WTC11 (cell line): ENCODE measurements at regions not wholly inside any gene's neighbourhood (a gene's known extent, or its start where the extent isn't known, plus 50 kb on each side); places are given as distances from the start of the nearest gene placed in this dataset.

Experiments used
- ATAC-seq: fragments of 200-7000 bp; cut with Tn5 transposase; 2 replicates; pipeline ENCODE4 v1.10.0; 2021; ENCODE audit warnings: mild to moderate bottlenecking, moderate library complexity
- CTCF ChIA-PET: fragments of 300-600 bp; sonication (Branson Sonifier 250); formaldehyde crosslinking; loops from one replicate; lab custom pipeline; 2021; ENCODE audit warnings: antibody characterized with exemption; lab: Charles Lee
- POLR2A ChIA-PET: fragments of 350-600 bp; sonication (Branson Sonifier 250); formaldehyde crosslinking; loops from one replicate; lab custom pipeline; 2021; ENCODE audit warnings: antibody characterized with exemption; lab: Charles Lee
- DNase-seq: peaks from one replicate; pipeline ENCODE4 v3.0.0; 2021; ENCODE audit warnings: low spot score
- H3K27ac Mint-ChIP-seq: 2 replicates; pipeline ENCODE4 v1.8.0; 2021; ENCODE audit warnings: mixed read lengths
- H3K27me3 Mint-ChIP-seq: 2 replicates; pipeline ENCODE4 v1.8.0; 2021; ENCODE audit warnings: low read depth, mild to moderate bottlenecking, moderate library complexity, mixed read lengths
- H3K36me3 Mint-ChIP-seq: 2 replicates; pipeline ENCODE4 v1.8.0; 2021; ENCODE audit warnings: mixed read lengths
- H3K4me1 Mint-ChIP-seq: 2 replicates; pipeline ENCODE4 v1.8.0; 2022; ENCODE audit warnings: mixed read lengths
- H3K4me3 Mint-ChIP-seq: 2 replicates; pipeline ENCODE4 v1.8.0; 2021; ENCODE audit warnings: mild to moderate bottlenecking, moderate library complexity, mixed read lengths
- H3K9me3 Mint-ChIP-seq: 2 replicates; pipeline ENCODE4 v1.8.0; 2021; ENCODE audit warnings: mixed read lengths
- ESRRA ChIP-seq: sonication (generic); formaldehyde crosslinking; IDR thresholded peaks from 2 replicates; pipeline ENCODE4 v1.8.1; 2022; ENCODE audit warnings: mild to moderate bottlenecking, missing genetic modification reagents, borderline replicate concordance
- FOXK1 ChIP-seq: sonication (generic); formaldehyde crosslinking; IDR thresholded peaks from 2 replicates; pipeline ENCODE4 v1.8.0; 2022; ENCODE audit warnings: mild to moderate bottlenecking, moderate library complexity, missing genetic modification reagents
- JUN ChIP-seq: sonication (generic); formaldehyde crosslinking; IDR thresholded peaks from 2 replicates; pipeline ENCODE4 v1.8.0; 2023; ENCODE audit warnings: mild to moderate bottlenecking, missing genetic modification reagents
- NFATC4 ChIP-seq: fragments of 250-450 bp; sonication (Bioruptor Pico); IDR thresholded peaks from 2 replicates; pipeline ENCODE4 v1.9.0; 2021; ENCODE audit warnings: mild to moderate bottlenecking
- NFE2L1 ChIP-seq: sonication (generic); formaldehyde crosslinking; IDR thresholded peaks from 2 replicates; pipeline ENCODE4 v1.8.1; 2023; ENCODE audit warnings: missing genetic modification reagents
- NFYB ChIP-seq: sonication (generic); formaldehyde crosslinking; conservative IDR thresholded peaks from 2 replicates; pipeline ENCODE4 v1.8.0; 2022; ENCODE audit warnings: low read depth, missing genetic modification reagents
- PRRX2 ChIP-seq: fragments of 250-450 bp; sonication (Bioruptor Pico); IDR thresholded peaks from 2 replicates; pipeline ENCODE4 v1.8.0; 2021; ENCODE audit warnings: mild to moderate bottlenecking
- RORB ChIP-seq: fragments of 250-450 bp; sonication (Bioruptor Pico); IDR thresholded peaks from 2 replicates; pipeline ENCODE4 v1.9.0; 2021; ENCODE audit warnings: mild to moderate bottlenecking
- TCF7 ChIP-seq: sonication (generic); formaldehyde crosslinking; IDR thresholded peaks from 2 replicates; pipeline ENCODE4 v1.8.0; 2022; ENCODE audit warnings: mild to moderate bottlenecking, low read depth, missing genetic modification reagents, moderate library complexity
- TEAD1 ChIP-seq: sonication (generic); formaldehyde crosslinking; IDR thresholded peaks from 2 replicates; pipeline ENCODE4 v1.8.0; 2022; ENCODE audit warnings: mild to moderate bottlenecking, missing genetic modification reagents
- ZNF423 ChIP-seq: fragments of 250-450 bp; sonication (Bioruptor Pico); IDR thresholded peaks from 2 replicates; pipeline ENCODE4 v2.1.2; 2022; ENCODE audit warnings: mild to moderate bottlenecking, moderate library complexity
- TF ChIP-seq, protein P1 (sequence below): fragments of 250-450 bp; sonication (Bioruptor Pico); IDR thresholded peaks from 2 replicates; pipeline ENCODE4 v2.1.2; 2022; ENCODE audit warnings: mild to moderate bottlenecking, moderate library complexity
- TF ChIP-seq, protein P2 (sequence below): sonication (generic); formaldehyde crosslinking; IDR thresholded peaks from 2 replicates; pipeline ENCODE4 v1.8.1; 2022; ENCODE audit warnings: mild to moderate bottlenecking, moderate library complexity, missing genetic modification reagents
- TF ChIP-seq, protein P3 (sequence below): sonication (generic); formaldehyde crosslinking; IDR thresholded peaks from 2 replicates; pipeline ENCODE4 v1.8.0; 2022; ENCODE audit warnings: mild to moderate bottlenecking, missing genetic modification reagents
- TF ChIP-seq, protein P4 (sequence below): sonication (generic); formaldehyde crosslinking; conservative IDR thresholded peaks from 2 replicates; pipeline ENCODE4 v1.8.1; 2023; ENCODE audit warnings: mild to moderate bottlenecking, low read depth, missing genetic modification reagents, moderate library complexity
- TF ChIP-seq, protein P5 (sequence below): fragments of 250-450 bp; sonication (Bioruptor Pico); IDR thresholded peaks from 2 replicates; pipeline ENCODE4 v1.9.0; 2021; ENCODE audit warnings: mild to moderate bottlenecking, borderline replicate concordance
- TF ChIP-seq, protein P6 (sequence below): sonication (generic); formaldehyde crosslinking; IDR thresholded peaks from 2 replicates; pipeline ENCODE4 v1.8.1; 2023; ENCODE audit warnings: mild to moderate bottlenecking, missing genetic modification reagents

DNA sequence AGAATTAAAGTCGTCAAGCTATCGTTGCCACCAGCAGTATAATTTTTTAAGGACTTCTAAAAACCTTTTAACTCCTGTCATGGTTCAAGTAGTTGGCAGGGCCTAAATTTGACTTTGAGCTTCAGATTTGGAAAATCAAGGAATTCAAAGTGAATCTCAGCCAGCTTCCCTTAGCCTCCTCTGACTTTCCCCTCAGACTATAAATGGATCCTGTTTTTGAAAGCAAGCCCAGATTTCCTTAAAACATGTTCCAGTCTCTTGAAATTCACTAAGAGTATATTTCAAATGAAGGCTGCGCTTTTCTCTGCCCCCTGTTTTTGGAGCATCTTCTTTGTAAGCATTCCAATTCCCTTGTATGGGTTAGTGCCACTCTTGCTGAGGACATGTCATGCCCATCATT is 101.8 kb upstream of the CDH8 start:
- Mint-ChIP-seq H3K4me3 (no peak overlapping the region), H3K27ac (no peak overlapping the region), H3K4me1 (no peaks in the 10 kb centered on the region), H3K36me3 (peaks cover 15% of the 10 kb centered on the region), H3K27me3 (no peaks in the 10 kb centered on the region), H3K9me3 (peaks cover 21% of the 10 kb centered on the region)
- no peak for DNase-seq
- ATAC-seq, result no peak
- POLR2A ChIA-PET, result no interaction called here
- CTCF ChIA-PET, result no interaction called here
- TF ChIP-seq FOXK1 (CRISPR knock-in tag) (no peak), TEAD1 (no peak), TCF7 (CRISPR knock-in tag) (no peak), JUN (no peak)
- TF ChIP-seq, protein P1, sequence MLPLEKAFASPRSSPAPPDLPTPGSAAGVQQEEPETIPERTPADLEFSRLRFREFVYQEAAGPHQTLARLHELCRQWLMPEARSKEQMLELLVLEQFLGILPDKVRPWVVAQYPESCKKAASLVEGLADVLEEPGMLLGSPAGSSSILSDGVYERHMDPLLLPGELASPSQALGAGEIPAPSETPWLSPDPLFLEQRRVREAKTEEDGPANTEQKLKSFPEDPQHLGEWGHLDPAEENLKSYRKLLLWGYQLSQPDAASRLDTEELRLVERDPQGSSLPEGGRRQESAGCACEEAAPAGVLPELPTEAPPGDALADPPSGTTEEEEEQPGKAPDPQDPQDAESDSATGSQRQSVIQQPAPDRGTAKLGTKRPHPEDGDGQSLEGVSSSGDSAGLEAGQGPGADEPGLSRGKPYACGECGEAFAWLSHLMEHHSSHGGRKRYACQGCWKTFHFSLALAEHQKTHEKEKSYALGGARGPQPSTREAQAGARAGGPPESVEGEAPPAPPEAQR, result no peak

DNA sequence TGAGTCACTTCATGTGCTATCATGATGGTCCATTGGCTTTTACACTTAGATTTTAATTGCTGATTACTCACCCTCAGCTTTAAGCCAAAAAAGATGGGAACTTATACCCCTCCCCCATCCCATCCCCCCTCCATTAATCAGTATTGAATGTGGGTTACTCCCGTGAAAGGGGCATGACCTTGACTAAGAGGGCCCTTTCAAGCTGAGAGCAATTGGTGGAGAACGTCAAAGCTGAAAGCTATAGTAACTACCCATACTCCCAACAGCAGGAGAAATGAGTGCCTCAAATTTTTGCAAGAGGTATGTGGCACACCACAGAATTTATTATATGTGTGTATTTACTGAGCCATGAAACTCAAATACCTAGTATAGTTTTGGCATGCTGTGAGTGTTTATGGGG is 99.7 kb upstream of the CDH8 start:
- POLR2A ChIA-PET, result no interaction called here
- ATAC-seq (no peak), DNase-seq (no peak)
- no peak for TF ChIP-seq RORB (CRISPR knock-in tag)
- TF ChIP-seq, protein P2, sequence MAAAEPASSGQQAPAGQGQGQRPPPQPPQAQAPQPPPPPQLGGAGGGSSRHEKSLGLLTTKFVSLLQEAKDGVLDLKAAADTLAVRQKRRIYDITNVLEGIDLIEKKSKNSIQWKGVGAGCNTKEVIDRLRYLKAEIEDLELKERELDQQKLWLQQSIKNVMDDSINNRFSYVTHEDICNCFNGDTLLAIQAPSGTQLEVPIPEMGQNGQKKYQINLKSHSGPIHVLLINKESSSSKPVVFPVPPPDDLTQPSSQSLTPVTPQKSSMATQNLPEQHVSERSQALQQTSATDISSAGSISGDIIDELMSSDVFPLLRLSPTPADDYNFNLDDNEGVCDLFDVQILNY (CRISPR knock-in tag), result no peak
- TF ChIP-seq, protein P3, sequence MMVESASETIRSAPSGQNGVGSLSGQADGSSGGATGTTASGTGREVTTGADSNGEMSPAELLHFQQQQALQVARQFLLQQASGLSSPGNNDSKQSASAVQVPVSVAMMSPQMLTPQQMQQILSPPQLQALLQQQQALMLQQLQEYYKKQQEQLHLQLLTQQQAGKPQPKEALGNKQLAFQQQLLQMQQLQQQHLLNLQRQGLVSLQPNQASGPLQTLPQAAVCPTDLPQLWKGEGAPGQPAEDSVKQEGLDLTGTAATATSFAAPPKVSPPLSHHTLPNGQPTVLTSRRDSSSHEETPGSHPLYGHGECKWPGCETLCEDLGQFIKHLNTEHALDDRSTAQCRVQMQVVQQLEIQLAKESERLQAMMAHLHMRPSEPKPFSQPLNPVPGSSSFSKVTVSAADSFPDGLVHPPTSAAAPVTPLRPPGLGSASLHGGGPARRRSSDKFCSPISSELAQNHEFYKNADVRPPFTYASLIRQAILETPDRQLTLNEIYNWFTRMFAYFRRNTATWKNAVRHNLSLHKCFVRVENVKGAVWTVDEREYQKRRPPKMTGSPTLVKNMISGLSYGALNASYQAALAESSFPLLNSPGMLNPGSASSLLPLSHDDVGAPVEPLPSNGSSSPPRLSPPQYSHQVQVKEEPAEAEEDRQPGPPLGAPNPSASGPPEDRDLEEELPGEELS (CRISPR knock-in tag), result no peak
- TF ChIP-seq NFATC4 (CRISPR knock-in tag), result no peak
- Mint-ChIP-seq H3K27ac (no peak overlapping the region), H3K4me3 (no peak overlapping the region), H3K27me3 (no peaks in the 10 kb centered on the region), H3K36me3 (peaks cover 23% of the 10 kb centered on the region), H3K4me1 (no peaks in the 10 kb centered on the region), H3K9me3 (peaks cover 36% of the 10 kb centered on the region)
- CTCF ChIA-PET, result no interaction called here

DNA sequence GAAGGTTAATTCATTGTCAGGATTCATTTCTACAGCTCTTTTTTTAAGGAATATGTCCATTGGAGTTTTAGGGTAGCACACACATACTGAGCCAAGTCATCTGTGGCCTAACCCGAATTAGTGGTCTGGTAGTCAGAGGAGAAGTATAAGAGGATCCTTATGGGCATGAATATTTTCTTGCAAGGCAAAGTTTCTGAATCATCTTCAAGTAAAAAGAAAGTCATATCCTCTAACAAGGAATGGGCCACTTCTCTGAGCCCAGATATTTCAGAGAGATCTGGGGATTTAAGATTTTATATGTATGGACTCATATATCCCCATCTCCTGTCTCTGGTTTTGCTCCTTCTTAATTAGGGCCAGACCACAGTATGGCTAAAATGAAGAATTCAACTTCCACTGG is 99.2 kb upstream of the CDH8 start:
- Mint-ChIP-seq H3K9me3 (peaks cover 36% of the 10 kb centered on the region), H3K27me3 (no peaks in the 10 kb centered on the region), H3K4me3 (no peak overlapping the region), H3K4me1 (peaks cover 2% of the 10 kb centered on the region), H3K27ac (no peak overlapping the region), H3K36me3 (peaks cover 23% of the 10 kb centered on the region)
- ATAC-seq (no peak), DNase-seq (no peak)
- CTCF ChIA-PET, result no interaction called here
- POLR2A ChIA-PET, result no interaction called here
- no peak for TF ChIP-seq PRRX2 (CRISPR knock-in tag)

DNA sequence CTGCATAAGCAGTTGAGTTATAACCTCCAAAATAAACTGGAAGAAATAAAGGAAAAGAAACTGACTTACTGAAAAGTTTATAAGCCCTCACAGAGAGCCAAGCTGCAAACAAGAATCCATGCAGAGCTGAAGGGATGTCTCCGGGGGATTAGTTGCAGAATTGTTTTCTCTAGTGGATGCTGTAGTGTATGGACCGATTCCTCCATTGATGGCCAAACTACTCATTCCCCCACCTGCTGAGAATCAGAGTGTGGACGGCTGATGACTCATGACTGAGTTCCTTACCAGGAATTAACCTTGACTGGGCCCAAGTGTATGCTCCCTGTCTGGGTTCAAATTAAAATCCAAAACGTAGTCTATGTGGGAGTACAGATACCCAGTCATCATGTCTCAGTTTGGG is 93.9 kb upstream of the CDH8 start:
- no peak; the same call in 1 of the 2 replicates for ATAC-seq
- Mint-ChIP-seq H3K4me1 (peaks cover 5% of the 10 kb centered on the region), H3K9me3 (peaks cover 33% of the 10 kb centered on the region), H3K4me3 (no peak overlapping the region), H3K36me3 (peaks cover 23% of the 10 kb centered on the region), H3K27ac (no peak overlapping the region), H3K27me3 (no peaks in the 10 kb centered on the region)
- DNase-seq, result no peak
- ChIA-PET CTCF (no interaction called here), POLR2A (no interaction called here)
- TF ChIP-seq NFE2L1 (no peak), ESRRA (no peak), ZNF423 (CRISPR knock-in tag) (no peak), NFYB (CRISPR knock-in tag) (no peak), RORB (CRISPR knock-in tag) (no peak)
- TF ChIP-seq, protein P4, sequence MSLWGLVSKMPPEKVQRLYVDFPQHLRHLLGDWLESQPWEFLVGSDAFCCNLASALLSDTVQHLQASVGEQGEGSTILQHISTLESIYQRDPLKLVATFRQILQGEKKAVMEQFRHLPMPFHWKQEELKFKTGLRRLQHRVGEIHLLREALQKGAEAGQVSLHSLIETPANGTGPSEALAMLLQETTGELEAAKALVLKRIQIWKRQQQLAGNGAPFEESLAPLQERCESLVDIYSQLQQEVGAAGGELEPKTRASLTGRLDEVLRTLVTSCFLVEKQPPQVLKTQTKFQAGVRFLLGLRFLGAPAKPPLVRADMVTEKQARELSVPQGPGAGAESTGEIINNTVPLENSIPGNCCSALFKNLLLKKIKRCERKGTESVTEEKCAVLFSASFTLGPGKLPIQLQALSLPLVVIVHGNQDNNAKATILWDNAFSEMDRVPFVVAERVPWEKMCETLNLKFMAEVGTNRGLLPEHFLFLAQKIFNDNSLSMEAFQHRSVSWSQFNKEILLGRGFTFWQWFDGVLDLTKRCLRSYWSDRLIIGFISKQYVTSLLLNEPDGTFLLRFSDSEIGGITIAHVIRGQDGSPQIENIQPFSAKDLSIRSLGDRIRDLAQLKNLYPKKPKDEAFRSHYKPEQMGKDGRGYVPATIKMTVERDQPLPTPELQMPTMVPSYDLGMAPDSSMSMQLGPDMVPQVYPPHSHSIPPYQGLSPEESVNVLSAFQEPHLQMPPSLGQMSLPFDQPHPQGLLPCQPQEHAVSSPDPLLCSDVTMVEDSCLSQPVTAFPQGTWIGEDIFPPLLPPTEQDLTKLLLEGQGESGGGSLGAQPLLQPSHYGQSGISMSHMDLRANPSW, result no peak
- TF ChIP-seq, protein P5, sequence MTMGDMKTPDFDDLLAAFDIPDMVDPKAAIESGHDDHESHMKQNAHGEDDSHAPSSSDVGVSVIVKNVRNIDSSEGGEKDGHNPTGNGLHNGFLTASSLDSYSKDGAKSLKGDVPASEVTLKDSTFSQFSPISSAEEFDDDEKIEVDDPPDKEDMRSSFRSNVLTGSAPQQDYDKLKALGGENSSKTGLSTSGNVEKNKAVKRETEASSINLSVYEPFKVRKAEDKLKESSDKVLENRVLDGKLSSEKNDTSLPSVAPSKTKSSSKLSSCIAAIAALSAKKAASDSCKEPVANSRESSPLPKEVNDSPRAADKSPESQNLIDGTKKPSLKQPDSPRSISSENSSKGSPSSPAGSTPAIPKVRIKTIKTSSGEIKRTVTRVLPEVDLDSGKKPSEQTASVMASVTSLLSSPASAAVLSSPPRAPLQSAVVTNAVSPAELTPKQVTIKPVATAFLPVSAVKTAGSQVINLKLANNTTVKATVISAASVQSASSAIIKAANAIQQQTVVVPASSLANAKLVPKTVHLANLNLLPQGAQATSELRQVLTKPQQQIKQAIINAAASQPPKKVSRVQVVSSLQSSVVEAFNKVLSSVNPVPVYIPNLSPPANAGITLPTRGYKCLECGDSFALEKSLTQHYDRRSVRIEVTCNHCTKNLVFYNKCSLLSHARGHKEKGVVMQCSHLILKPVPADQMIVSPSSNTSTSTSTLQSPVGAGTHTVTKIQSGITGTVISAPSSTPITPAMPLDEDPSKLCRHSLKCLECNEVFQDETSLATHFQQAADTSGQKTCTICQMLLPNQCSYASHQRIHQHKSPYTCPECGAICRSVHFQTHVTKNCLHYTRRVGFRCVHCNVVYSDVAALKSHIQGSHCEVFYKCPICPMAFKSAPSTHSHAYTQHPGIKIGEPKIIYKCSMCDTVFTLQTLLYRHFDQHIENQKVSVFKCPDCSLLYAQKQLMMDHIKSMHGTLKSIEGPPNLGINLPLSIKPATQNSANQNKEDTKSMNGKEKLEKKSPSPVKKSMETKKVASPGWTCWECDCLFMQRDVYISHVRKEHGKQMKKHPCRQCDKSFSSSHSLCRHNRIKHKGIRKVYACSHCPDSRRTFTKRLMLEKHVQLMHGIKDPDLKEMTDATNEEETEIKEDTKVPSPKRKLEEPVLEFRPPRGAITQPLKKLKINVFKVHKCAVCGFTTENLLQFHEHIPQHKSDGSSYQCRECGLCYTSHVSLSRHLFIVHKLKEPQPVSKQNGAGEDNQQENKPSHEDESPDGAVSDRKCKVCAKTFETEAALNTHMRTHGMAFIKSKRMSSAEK, result no peak
- TF ChIP-seq, protein P6, sequence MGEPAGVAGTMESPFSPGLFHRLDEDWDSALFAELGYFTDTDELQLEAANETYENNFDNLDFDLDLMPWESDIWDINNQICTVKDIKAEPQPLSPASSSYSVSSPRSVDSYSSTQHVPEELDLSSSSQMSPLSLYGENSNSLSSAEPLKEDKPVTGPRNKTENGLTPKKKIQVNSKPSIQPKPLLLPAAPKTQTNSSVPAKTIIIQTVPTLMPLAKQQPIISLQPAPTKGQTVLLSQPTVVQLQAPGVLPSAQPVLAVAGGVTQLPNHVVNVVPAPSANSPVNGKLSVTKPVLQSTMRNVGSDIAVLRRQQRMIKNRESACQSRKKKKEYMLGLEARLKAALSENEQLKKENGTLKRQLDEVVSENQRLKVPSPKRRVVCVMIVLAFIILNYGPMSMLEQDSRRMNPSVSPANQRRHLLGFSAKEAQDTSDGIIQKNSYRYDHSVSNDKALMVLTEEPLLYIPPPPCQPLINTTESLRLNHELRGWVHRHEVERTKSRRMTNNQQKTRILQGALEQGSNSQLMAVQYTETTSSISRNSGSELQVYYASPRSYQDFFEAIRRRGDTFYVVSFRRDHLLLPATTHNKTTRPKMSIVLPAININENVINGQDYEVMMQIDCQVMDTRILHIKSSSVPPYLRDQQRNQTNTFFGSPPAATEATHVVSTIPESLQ (CRISPR knock-in tag), result no peak
